Spleen (tissue), 7 donors: ENCODE measurements at regions not wholly inside any gene's neighbourhood (a gene's known extent, or its start where the extent isn't known, plus 50 kb on each side); places are given as distances from the start of the nearest gene placed in this dataset.

Experiments used
- CTCF ChIP-seq, 11 experiments: fragments of 200-600 bp in 7 of 11; fragments of 450-650 bp in 4 of 11; sonication (generic) in 4 of 11; IDR thresholded peaks in 8 of 11; conservative IDR thresholded peaks in 3 of 11; 1 replicate in 7 of 11; 2 replicates in 4 of 11; pipeline versions ENCODE4 v1.4.0 to v1.8.0; 2016 to 2021; ENCODE audit warnings: antibody characterized with exemption in 11 of 11, inconsistent platforms in 4 of 11, mild to moderate bottlenecking in 1 of 11
- POLR2AphosphoS5 ChIP-seq, 3 donors: sonication (generic); formaldehyde crosslinking; IDR thresholded peaks; one replicate each; pipeline ENCODE4 v1.5.1; 2017; ENCODE audit warnings: antibody characterized with exemption in 3 of 3
- donor health status: DM: no; HTN: no; CAD: no; lungs with moderate emphysema.
- donor health status: DM: no; HTN: no; CAD: no.
- donor health status: DM: no; HTN: no; CAD: no.

GRCh38 chr3:110813541-110813940 lies 258.1 kb upstream of the NECTIN3 start:
- TF ChIP-seq CTCF (IDR thresholded peaks at IDR 0.05 in 8 of 11, conservative IDR thresholded peaks at IDR 0.05 in 3 of 11) (no peak), POLR2AphosphoS5 (IDR thresholded peaks at IDR 0.05) (no peak)
